Common myeloid progenitor, CD34-positive (primary cell): ENCODE measurements at regions not wholly inside any gene's neighbourhood (a gene's known extent, or its start where the extent isn't known, plus 50 kb on each side); places are given as distances from the start of the nearest gene placed in this dataset.

Experiments
- CTCF ChIA-PET: fragments of 350-600 bp; sonication (Branson Sonifier 250); formaldehyde crosslinking; loops from one replicate; lab custom pipeline; 2021; ENCODE audit warnings: antibody characterized with exemption; lab: Charles Lee
- POLR2A ChIA-PET: fragments of 350-600 bp; sonication (Branson Sonifier 250); formaldehyde crosslinking; loops from one replicate; lab custom pipeline; 2021; ENCODE audit warnings: antibody characterized with exemption; lab: Charles Lee
- DNase-seq, 3 donors: peaks; one replicate each; pipeline versions ENCODE4 v3.0.0 to v3.0.0-alpha.2; 2013
- H3K27ac ChIP-seq, 2 experiments: 1 replicate in 1 of 2; 2 replicates in 1 of 2; pipeline ENCODE4 v1.7.0; 2013; ENCODE audit warnings: inconsistent platforms in 2 of 2, low read length in 2 of 2, mild to moderate bottlenecking in 2 of 2, low read depth in 1 of 2, moderate library complexity in 1 of 2; ENCODE audit not compliant: severe bottlenecking in 2 of 2, insufficient read depth in 1 of 2, poor library complexity in 1 of 2
- H3K27me3 ChIP-seq, 5 experiments: replicated peaks in 2 of 5; 1 replicate in 3 of 5; 2 replicates in 2 of 5; pipeline versions ENCODE4 v1.6.1 to v1.7.0; 2013; ENCODE audit warnings: low read length in 4 of 5, mild to moderate bottlenecking in 2 of 5, moderate library complexity in 2 of 5, inconsistent platforms in 1 of 5; ENCODE audit not compliant: insufficient read depth in 5 of 5, control insufficient read depth in 4 of 5
- H3K36me3 ChIP-seq, 4 experiments: 1 replicate in 2 of 4; 2 replicates in 2 of 4; pipeline versions ENCODE4 v1.6.1 to v1.7.0; 2013; ENCODE audit warnings: low read length in 3 of 4, control low read depth in 1 of 4, mild to moderate bottlenecking in 1 of 4; ENCODE audit not compliant: control insufficient read depth in 4 of 4, insufficient read depth in 4 of 4
- H3K4me1 ChIP-seq, 4 experiments: 1 replicate in 3 of 4; 2 replicates in 1 of 4; pipeline versions ENCODE4 v1.6.1 to v1.7.1; 2013; ENCODE audit warnings: low read length in 3 of 4, mild to moderate bottlenecking in 3 of 4, control low read depth in 1 of 4, inconsistent platforms in 1 of 4, moderate library complexity in 1 of 4; ENCODE audit not compliant: control insufficient read depth in 4 of 4, insufficient read depth in 4 of 4; ENCODE audit errors: control extremely low read depth in 1 of 4
- H3K4me3 ChIP-seq, 7 experiments: 1 replicate in 4 of 7; 2 replicates in 3 of 7; pipeline versions ENCODE4 v1.5.1 to v1.7.0; 2013; ENCODE audit warnings: mild to moderate bottlenecking in 7 of 7, low read length in 6 of 7, moderate library complexity in 6 of 7, inconsistent platforms in 2 of 7, low read depth in 2 of 7, control low read depth in 1 of 7; ENCODE audit not compliant: insufficient read depth in 4 of 7, control insufficient read depth in 1 of 7; ENCODE audit errors: extremely low read depth in 1 of 7
- H3K9me3 ChIP-seq, 5 experiments: 1 replicate in 4 of 5; 2 replicates in 1 of 5; pipeline versions ENCODE4 v1.6.1 to v1.7.1; 2013; ENCODE audit warnings: low read length in 4 of 5, mild to moderate bottlenecking in 2 of 5, inconsistent platforms in 1 of 5, low read depth in 1 of 5, moderate library complexity in 1 of 5; ENCODE audit not compliant: control insufficient read depth in 4 of 5, insufficient read depth in 2 of 5; ENCODE audit errors: control extremely low read depth in 1 of 5
- WGBS: methylation state at CpG from one replicate; pipeline ENCODE4 v1.1.5; 2013; ENCODE audit not compliant: insufficient coverage; 5-methylcytosine and 5-hydroxymethylcytosine counted together

DNA sequence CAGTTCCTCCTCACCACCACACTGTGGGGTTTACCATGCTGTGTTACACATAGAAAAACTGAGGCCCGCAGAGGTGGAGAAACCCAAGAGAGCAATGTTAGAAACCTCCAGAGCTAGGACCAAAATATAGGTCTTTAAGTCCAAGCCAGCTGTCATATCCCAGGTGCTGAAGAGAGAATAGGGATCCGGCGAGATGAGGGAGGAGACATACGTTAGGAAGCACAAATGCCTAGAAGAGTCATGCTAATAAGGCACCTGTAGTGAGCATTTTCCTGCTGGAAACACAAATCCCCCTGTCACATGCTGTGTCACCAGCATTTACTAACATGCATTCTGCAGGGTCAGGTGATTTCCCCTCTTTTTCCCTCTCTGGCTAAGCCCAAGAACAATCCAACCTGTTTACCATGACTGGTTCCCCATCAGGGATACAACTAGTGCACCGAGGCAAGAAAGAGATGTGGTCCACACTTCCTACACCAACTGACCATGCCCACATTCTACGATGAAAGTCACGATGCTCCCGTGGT is 168.6 kb upstream of the CAMK1G start:
- Histone ChIP-seq H3K4me1 (peaks cover 2 to 15% (median 14%) of the 10 kb centered on the region in 4 experiments), H3K4me3 (no peak overlapping the region), H3K27me3 (peaks cover 0 to 2% (median 0%) of the 10 kb centered on the region in 5 experiments), H3K36me3 (no peaks in the 10 kb centered on the region), H3K9me3 (no peaks in the 10 kb centered on the region), H3K27ac (no peak overlapping the region)
- ChIA-PET POLR2A (no interaction called here), CTCF (interaction anchor here (0.6 to 1.5 kb wide), 4 partner anchors 10 to 62 kb away, joined by 3 to 4 read pairs (median 3); no protein-coding TSS in a partner anchor)
- no peak for DNase-seq
- 97% methylated on average over 5 of the region's 8 CpGs for WGBS

- H3K27me3 ChIP-seq, result peaks cover 0 to 2% (median 0%) of the 10 kb centered on the region in 5 experiments
- H3K36me3 ChIP-seq, result no peaks in the 10 kb centered on the region
- 90% methylated on average over 2 of the region's 2 CpGs for WGBS
- no peak overlapping the region for H3K4me3 ChIP-seq
- no peak for DNase-seq
- H3K4me1 ChIP-seq, result peaks cover 2 to 16% (median 14%) of the 10 kb centered on the region in 4 experiments
- ChIA-PET CTCF (interaction anchor here (0.8 to 2.3 kb wide), 4 partner anchors 9 to 12 kb away, joined by 3 to 6 read pairs (median 4); no protein-coding TSS in a partner anchor), POLR2A (no interaction called here)
- no peak overlapping the region for H3K27ac ChIP-seq
- no peaks in the 10 kb centered on the region for H3K9me3 ChIP-seq
Measured at GRCh38 chr1:209416039-209416438, 167.5 kb upstream of the CAMK1G start.

- Histone ChIP-seq H3K4me1 (peaks cover 2 to 10% (median 7%) of the 10 kb centered on the region in 4 experiments), H3K27me3 (peaks cover 0 to 2% (median 0%) of the 10 kb centered on the region in 5 experiments), H3K36me3 (no peaks in the 10 kb centered on the region), H3K9me3 (no peaks in the 10 kb centered on the region), H3K4me3 (no peak overlapping the region), H3K27ac (no peak overlapping the region)
- ChIA-PET CTCF (interaction anchor here (0.9 to 2.3 kb wide), 3 partner anchors 10 to 20 kb away, joined by 3 to 6 read pairs (median 4); no protein-coding TSS in a partner anchor), POLR2A (no interaction called here)
- 95% methylated on average over 2 of the region's 2 CpGs for WGBS
- no peak for DNase-seq
Measured at GRCh38 chr1:209416716-209417115, 166.8 kb upstream of the CAMK1G start.

DNA sequence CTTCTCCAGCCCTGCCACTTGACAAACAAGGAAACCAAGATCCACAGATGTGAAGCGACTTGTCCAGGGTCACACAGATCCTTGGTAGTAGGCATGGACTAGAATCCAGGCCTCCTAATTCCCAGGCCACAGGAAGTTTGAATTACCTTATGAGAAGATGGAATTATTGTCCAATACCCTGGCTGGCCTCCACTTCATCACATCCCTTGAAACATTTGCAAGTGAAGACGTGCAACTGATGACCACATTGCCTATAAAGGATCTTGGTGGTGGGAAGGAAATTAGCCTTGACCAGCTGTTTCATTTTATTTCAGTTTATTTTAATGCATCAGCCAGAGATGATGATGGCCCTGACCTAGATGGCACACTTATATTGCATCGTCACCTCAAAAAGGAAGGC is 165.8 kb upstream of the CAMK1G start:
- Histone ChIP-seq H3K9me3 (no peaks in the 10 kb centered on the region), H3K4me1 (peaks cover 0 to 2% (median 0%) of the 10 kb centered on the region in 4 experiments), H3K4me3 (no peak overlapping the region), H3K27me3 (peaks cover 0 to 2% (median 0%) of the 10 kb centered on the region in 5 experiments), H3K27ac (no peak overlapping the region), H3K36me3 (no peaks in the 10 kb centered on the region)
- 80% methylated on average over 1 of the region's 3 CpGs for WGBS
- ChIA-PET POLR2A (no interaction called here), CTCF (interaction anchor here (2.3 kb wide), 1 partner anchor 11 kb away, joined by 6 read pairs; no protein-coding TSS in a partner anchor)
- DNase-seq, result no peak

DNA sequence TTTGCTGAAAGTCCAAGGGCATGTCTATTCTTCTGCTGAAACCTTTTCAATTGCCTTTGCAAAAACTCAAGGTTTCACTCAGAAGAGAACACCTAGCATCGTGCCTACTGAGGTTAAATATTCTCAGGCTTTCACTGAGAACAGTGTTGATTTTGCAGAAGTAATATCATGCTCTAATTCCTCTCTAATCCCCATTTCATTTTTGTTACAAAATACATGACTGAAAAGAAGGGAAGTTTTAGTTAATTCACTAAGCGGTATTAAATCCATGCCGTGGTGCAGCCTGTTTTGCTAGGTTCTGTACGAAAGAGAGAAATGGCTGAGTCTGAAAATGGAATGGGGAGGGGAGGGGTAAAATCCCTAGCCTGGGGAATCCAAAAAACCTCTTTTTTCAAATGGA is 163.2 kb upstream of the CAMK1G start:
- Histone ChIP-seq H3K36me3 (no peaks in the 10 kb centered on the region), H3K4me1 (peaks cover 0 to 3% (median 0%) of the 10 kb centered on the region in 4 experiments), H3K27me3 (peaks cover 0 to 2% (median 0%) of the 10 kb centered on the region in 5 experiments), H3K4me3 (no peak overlapping the region), H3K27ac (no peak overlapping the region), H3K9me3 (no peaks in the 10 kb centered on the region)
- DNase-seq, result no peak
- CTCF ChIA-PET, result interaction anchor here (1.0 kb wide), 1 partner anchor 8 kb away, joined by 3 read pairs; no protein-coding TSS in a partner anchor
- POLR2A ChIA-PET, result no interaction called here
- WGBS, result 100% methylated on average over 3 of the region's 4 CpGs

DNA sequence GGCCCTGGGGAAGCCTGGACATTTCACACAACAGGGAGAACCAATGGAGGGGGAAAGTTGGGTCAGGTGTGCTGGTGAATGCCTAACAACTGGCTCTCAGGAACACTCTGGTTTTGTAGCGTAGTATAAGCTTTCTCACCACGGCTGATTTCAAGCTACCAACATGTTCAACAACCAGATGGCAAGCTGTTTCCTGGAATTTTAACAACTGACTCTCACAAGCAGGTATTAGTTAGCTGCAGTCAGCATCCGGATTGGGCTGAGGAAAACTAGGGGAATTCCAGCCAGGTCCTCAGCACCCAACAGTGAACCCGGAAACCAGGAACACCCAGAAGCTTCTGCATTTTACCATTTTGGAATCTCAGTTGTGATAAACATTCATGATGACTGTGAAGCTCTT is 162.3 kb upstream of the CAMK1G start:
- DNase-seq, result peak in 2 of 3 donors; percentile 62 to 66
- Histone ChIP-seq H3K27me3 (no peaks in the 10 kb centered on the region), H3K27ac (no peak overlapping the region), H3K36me3 (no peaks in the 10 kb centered on the region), H3K4me1 (peaks cover 0 to 12% (median 1%) of the 10 kb centered on the region in 4 experiments), H3K9me3 (no peaks in the 10 kb centered on the region), H3K4me3 (no peak overlapping the region)
- WGBS, result 86% methylated on average over 4 of the region's 4 CpGs
- POLR2A ChIA-PET, result no interaction called here
- CTCF ChIA-PET, result interaction anchor here (1.2 to 1.7 kb wide), 2 partner anchors 13 to 19 kb away, joined by 3 to 6 read pairs; no protein-coding TSS in a partner anchor

DNA sequence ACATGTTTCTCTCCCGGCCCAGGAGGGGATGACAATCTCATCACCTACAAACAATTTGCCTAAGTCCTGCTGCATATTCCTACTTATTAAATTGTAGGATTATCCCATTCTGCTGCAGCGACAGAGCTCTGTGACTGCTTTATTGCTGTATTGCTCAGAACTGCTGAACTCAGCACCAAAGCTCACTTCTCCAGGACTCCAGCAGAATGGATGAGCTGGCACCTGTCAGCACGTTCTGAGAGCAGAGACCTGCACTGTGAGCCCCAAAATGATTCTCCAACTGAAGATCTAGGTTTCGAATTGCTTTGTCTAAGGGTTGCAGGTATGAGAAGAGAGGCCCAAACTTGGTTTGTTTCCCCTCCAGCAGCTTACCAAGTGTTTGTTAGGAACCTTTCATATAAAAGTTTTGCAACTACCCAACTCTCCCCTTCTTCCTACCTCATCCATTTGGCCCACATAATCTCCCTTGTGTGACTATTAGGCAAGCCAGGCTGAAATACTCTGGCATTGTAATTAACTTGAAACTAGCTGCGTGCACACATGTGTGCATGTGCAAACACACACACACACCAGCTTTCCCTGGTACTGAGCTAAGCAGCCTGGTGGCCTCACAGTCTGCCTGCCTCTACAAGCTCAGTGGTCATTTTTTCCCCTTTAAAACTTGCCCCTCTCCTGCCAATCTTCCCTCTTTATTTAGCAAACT is 161.4 kb upstream of the CAMK1G start:
- H3K36me3 ChIP-seq, result no peaks in the 10 kb centered on the region
- H3K4me3 ChIP-seq, result no peak overlapping the region
- WGBS, result 100% methylated on average over 4 of the region's 5 CpGs
- DNase-seq, result no peak
- CTCF ChIA-PET, result interaction anchor here (0.9 to 1.7 kb wide), 3 partner anchors 12 to 145 kb away, joined by 3 to 6 read pairs (median 3); no protein-coding TSS in a partner anchor
- peaks cover 0 to 19% (median 2%) of the 10 kb centered on the region in 4 experiments for H3K4me1 ChIP-seq
- no peaks in the 10 kb centered on the region for H3K27me3 ChIP-seq
- POLR2A ChIA-PET, result no interaction called here
- no peak overlapping the region for H3K27ac ChIP-seq
- no peaks in the 10 kb centered on the region for H3K9me3 ChIP-seq
